Fibroblast of mammary gland (primary cell): ENCODE measurements at regions not wholly inside any gene's neighbourhood (a gene's known extent, or its start where the extent isn't known, plus 50 kb on each side); places are given as distances from the start of the nearest gene placed in this dataset.

ENCODE experiments used
- DNase-seq: peaks from one replicate; pipeline ENCODE4 v3.0.0-alpha.2; 2010; ENCODE audit warnings: low read depth
- H3K4me3 ChIP-seq: 2 replicates; pipeline ENCODE4 v1.5.1; 2011; ENCODE audit warnings: low read depth, mild to moderate bottlenecking, low read length, moderate library complexity; ENCODE audit not compliant: control insufficient read depth
- TF ChIP-seq, protein P1 (sequence below): conservative IDR thresholded peaks from 2 replicates; pipeline ENCODE4 v1.5.1; 2011; ENCODE audit warnings: low read depth, low read length, inconsistent platforms; ENCODE audit not compliant: control insufficient read depth, insufficient read depth

DNA sequence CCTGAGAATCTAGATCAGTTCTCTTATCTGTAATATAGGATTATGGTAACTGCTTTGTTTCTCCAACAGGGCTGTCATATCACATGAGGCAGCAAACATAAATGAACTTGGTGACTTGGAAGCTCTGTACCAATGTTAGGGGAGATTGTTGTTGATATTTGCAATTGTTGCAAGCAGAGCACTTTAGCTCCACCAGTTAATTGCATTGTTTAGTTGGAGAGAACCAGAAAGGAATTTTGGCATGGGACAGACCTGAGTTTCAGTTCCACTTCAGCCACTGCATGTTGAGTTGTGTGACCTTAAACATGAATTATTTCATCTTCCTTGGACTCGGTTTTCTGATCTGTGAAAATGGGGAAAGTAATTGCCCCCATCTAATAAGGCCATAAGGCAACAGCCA is 142.3 kb upstream of the JUN start:
- DNase-seq = no peak
- TF ChIP-seq, protein P1, sequence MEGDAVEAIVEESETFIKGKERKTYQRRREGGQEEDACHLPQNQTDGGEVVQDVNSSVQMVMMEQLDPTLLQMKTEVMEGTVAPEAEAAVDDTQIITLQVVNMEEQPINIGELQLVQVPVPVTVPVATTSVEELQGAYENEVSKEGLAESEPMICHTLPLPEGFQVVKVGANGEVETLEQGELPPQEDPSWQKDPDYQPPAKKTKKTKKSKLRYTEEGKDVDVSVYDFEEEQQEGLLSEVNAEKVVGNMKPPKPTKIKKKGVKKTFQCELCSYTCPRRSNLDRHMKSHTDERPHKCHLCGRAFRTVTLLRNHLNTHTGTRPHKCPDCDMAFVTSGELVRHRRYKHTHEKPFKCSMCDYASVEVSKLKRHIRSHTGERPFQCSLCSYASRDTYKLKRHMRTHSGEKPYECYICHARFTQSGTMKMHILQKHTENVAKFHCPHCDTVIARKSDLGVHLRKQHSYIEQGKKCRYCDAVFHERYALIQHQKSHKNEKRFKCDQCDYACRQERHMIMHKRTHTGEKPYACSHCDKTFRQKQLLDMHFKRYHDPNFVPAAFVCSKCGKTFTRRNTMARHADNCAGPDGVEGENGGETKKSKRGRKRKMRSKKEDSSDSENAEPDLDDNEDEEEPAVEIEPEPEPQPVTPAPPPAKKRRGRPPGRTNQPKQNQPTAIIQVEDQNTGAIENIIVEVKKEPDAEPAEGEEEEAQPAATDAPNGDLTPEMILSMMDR = no peak
- H3K4me3 ChIP-seq = no peak overlapping the region

DNA sequence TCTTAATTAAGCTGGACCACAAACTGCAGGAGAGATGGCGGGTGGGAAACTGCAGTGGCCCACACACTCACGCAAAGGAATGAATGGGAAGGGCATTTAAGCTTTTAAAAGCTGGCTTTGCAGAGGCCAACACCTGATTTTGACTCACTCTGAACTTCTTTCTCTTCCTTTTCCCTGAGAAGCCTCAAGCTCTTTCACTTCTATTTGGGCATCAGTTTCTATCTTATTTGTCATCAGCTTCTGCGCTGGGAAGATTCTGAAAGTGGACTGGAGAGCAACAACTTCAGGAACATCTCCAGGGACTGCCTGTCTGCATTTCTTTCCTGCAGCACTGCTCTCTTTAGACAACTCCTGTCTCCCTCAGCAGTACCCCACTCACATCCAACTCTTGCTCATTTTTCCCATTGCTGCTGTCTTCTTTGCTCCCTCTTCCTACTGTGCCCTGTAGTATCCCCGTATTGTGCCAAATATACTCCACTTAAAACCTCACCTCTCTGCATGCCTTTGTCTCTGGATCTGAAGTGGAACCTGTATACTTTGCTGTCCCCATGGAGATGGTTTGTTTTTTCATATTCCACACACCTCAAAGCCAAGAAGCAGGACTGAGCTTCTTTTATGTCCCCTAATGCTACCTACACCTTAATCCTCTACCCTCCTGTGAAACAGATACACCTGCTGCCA is 143.3 kb upstream of the JUN start:
- H3K4me3 ChIP-seq = no peak overlapping the region
- TF ChIP-seq, protein P1 = no peak
- peak; percentile 21 for DNase-seq

DNA sequence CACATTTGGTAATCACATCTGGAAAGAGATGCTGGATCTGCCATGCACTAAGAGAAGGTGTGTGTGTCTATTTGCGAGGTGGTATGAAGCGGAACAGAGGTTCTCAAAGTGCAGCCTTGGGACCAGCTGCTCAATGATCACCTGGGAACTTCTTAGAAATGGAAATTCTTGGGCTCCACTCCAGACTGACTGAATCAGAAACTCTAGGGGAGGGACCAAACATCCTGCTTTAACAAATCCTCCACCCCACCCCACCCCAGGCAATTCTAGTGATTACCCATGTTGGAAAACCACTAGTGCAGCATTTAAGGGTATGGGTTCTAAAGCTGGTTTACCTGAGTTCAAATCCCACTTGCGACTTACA is 143.9 kb upstream of the JUN start:
- no peak overlapping the region for H3K4me3 ChIP-seq
- DNase-seq = no peak
- TF ChIP-seq, protein P1 = no peak

DNA sequence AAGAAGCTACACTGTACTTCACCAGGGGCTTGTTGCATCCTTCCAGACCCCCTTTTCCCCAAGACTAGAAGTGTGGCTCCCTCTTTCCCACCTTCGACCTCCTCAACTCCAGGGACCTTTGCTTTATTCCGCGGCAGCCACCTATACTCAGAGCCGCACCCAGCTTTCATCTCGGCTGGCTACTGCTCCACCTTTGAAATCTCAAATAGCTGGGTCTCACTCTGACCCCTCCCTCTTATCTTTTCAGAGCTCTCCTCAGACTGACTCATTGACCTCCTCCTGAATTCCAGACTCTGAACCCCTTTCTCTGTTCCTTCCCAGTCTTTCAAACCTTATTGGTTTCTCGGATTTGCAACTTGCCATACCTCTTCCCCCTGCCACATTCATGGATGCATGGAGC is 144.7 kb upstream of the JUN start:
- no peak overlapping the region for H3K4me3 ChIP-seq
- TF ChIP-seq, protein P1 = no peak
- no peak for DNase-seq

DNA sequence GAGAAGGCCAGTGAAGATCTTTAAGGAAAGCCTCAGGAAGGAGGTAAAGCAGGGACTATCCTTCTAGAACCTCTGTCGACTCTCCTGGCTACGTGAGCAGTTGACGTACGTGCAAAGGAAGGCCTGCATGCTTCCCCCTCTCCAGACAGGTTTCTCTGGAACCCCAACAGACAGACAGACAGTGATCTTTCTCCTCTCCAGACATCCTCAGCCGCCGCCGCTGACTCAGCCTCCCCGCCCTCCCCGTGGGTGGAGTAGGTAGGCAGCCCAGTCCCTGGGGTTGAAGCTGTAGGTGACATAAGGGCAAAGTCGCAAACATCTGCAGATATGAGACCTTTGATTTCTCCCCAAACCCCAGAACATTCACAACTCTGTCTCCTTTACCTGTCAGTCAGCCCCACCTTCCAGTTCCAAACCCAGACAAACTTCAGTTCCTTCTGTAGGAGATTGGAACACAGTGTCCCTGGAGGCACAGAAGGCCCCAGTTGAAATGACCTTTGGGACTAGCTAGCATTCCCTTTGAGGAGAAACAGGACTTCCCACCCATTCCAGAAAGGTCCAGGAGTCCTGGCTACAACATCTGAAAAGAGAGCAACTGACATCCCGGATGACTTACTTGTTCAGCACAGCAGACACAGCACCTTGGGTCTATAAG is 146.0 kb upstream of the JUN start:
- peak; percentile 27 for DNase-seq
- H3K4me3 ChIP-seq = no peak overlapping the region
- TF ChIP-seq, protein P1 = no peak

DNA sequence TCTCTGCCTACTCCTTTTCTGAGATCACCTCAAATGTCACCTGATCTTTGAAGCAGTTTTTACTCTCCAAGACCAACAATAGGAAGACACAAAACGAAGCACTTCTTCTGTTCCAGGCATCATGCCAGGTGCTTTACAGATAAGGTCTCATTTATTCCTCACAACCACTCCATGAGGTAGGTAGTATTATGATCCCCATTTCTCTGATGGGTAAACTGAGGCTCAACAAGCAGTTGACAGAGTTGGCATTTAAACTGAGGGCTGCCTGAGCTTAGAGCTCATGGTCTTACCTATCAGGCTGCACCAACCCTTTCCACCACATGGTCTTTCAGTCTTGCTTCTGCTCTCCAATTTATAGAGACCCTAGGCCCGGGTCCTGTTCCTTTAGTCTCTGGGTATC is 147.2 kb upstream of the JUN start:
- TF ChIP-seq, protein P1 = no peak
- no peak overlapping the region for H3K4me3 ChIP-seq
- no peak for DNase-seq
